Type B pancreatic cell (in vitro differentiated cells): ENCODE measurements at regions not wholly inside any gene's neighbourhood (a gene's known extent, or its start where the extent isn't known, plus 50 kb on each side); places are given as distances from the start of the nearest gene placed in this dataset.
A peak's percentile ranks its signal among the peaks of the same experiment; 100 is the strongest.

ENCODE experiments used
- DNase-seq: peaks from one replicate; pipeline ENCODE4 v3.0.0; 2021; ENCODE audit warnings: mixed read lengths; ENCODE audit not compliant: unreplicated experiment; ENCODE audit errors: extremely low spot score
- H3K27ac Mint-ChIP-seq: 2 replicates; pipeline ENCODE4 v1.8.0; 2021; ENCODE audit warnings: mild to moderate bottlenecking, mixed read lengths
- H3K27me3 Mint-ChIP-seq: 2 replicates; pipeline ENCODE4 v1.8.0; 2021; ENCODE audit warnings: mixed read lengths
- H3K36me3 Mint-ChIP-seq: 2 replicates; pipeline ENCODE4 v1.8.0; 2021; ENCODE audit warnings: mixed read lengths
- H3K4me1 Mint-ChIP-seq: one replicate; pipeline ENCODE4 v1.8.0; 2021; ENCODE audit warnings: mixed read lengths; ENCODE audit not compliant: unreplicated experiment
- H3K4me3 Mint-ChIP-seq: 2 replicates; pipeline ENCODE4 v1.8.0; 2021; ENCODE audit warnings: mild to moderate bottlenecking, mixed read lengths
- H3K9me3 Mint-ChIP-seq: 2 replicates; pipeline ENCODE4 v1.8.0; 2021; ENCODE audit warnings: mixed read lengths
- CTCF ChIP-seq: fragments of 200-600 bp; sonication (generic); conservative IDR thresholded peaks from 2 replicates; pipeline ENCODE4 v1.5.0; 2021; ENCODE audit warnings: antibody characterized with exemption, mild to moderate bottlenecking

DNA sequence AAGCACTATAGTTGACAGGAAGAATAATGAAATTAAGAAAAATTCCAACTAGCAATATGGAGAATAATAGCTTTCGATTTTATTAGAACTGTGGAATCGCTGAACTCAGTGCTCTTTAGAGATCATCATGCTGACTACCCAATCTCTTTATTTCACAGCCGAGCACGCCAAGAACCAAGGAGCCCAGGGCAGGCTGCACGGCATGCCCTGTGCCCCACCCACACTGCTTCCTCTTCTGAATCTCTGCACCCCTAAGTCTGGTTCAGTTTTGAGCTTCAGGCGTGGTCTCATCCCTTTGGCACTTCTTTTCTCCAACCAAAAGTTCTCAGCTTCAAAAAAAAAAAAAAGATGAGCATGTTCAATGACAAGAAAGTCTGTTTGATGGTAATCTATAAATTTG, 92.4 kb upstream of the ZNF800 start:
- DNase-seq = no peak
- no peak for TF ChIP-seq CTCF
- Mint-ChIP-seq H3K4me1 (no peaks in the 10 kb centered on the region), H3K36me3 (no peaks in the 10 kb centered on the region), H3K4me3 (no peak overlapping the region), H3K27ac (no peak overlapping the region), H3K27me3 (no peaks in the 10 kb centered on the region), H3K9me3 (no peaks in the 10 kb centered on the region)

DNA sequence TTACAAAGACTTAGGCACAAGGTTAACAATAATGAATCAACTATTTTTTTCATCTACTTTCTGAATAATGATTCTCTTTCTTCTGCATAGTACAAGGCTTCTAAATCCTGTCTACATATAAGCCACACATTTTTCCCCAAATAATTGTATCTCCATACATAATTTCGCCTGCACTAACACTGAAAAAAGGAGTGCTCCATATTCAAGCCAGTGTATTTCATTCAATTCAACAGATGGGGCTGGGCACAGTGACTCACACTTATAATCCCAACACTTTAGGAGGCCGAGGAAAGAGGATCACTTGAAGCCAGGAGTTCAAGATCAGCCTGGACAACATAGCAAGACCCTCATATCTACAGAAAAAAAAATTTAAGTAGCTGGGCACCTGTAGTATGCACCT, 86.0 kb upstream of the ZNF800 start:
- no peak overlapping the region for H3K4me3 Mint-ChIP-seq
- TF ChIP-seq CTCF = no peak
- no peaks in the 10 kb centered on the region for H3K36me3 Mint-ChIP-seq
- H3K4me1 Mint-ChIP-seq = no peaks in the 10 kb centered on the region
- no peak overlapping the region for H3K27ac Mint-ChIP-seq
- peaks cover 2% of the 10 kb centered on the region for H3K27me3 Mint-ChIP-seq
- DNase-seq = no peak
- H3K9me3 Mint-ChIP-seq = no peaks in the 10 kb centered on the region

GRCh38 chr7:127478024-127478355, 85.5 kb upstream of the ZNF800 start:
- no peak for DNase-seq
- Mint-ChIP-seq H3K27me3 (peaks cover 2% of the 10 kb centered on the region), H3K4me3 (no peak overlapping the region), H3K4me1 (no peaks in the 10 kb centered on the region), H3K27ac (no peak overlapping the region), H3K36me3 (no peaks in the 10 kb centered on the region), H3K9me3 (no peaks in the 10 kb centered on the region)
- peak; percentile 51 for TF ChIP-seq CTCF

DNA sequence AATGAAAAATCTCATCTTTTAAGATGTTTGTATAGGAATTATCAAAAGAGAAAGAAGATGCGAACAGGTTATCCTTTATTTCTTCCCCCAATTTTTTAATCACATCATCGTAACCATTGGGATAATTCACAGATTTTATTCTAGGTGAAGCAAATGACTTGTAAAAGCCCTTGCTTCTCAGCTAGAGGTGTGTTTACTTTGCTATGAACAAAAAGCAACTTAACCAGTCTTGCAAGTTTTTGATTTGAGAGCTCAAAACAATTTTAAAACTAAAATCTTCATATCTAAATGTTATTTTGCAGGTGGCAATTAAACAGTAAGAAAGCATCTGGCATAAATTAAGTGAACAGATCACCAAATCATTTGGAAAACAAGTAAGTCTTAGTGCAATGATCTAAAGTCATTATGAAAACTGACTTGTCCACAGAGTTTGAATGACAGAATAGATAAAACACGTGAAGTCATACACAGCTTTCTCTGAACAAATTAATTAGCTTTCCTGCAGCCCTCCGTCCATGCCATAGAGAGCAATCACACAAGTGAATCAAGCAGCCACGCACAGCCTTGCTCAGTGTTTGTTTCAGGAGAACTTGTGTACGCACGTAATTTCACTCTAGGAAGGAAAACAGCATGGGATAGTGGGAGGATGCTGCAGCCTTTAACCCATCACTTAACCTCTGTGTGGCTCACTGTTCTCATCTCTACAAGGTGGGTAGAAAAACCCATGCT, 85.0 kb upstream of the ZNF800 start:
- Mint-ChIP-seq H3K36me3 (no peaks in the 10 kb centered on the region), H3K4me3 (no peak overlapping the region), H3K27ac (no peak overlapping the region), H3K27me3 (peaks cover 2% of the 10 kb centered on the region), H3K9me3 (no peaks in the 10 kb centered on the region), H3K4me1 (no peaks in the 10 kb centered on the region)
- no peak for DNase-seq
- no peak for TF ChIP-seq CTCF

DNA sequence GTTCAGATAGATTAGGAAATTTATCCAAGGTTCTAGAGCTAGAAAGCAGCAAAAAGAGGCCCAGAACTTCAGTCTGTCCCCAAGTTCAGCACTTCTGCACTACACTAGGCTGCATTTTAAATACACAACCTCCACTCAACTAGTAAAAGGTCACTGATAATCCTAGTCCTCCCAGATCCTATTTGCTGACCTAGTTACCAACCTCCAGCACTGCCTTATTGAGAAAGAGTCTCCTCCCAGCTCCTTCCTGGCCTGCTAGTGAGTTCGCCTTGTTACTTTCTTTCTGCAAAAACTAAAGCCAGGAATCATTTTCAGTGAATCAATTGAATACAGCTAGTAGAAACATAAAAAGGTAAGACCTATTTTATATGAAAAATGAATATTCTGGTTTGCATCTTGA, 84.1 kb upstream of the ZNF800 start:
- H3K27ac Mint-ChIP-seq = no peak overlapping the region
- DNase-seq = no peak
- H3K4me1 Mint-ChIP-seq = no peaks in the 10 kb centered on the region
- H3K4me3 Mint-ChIP-seq = no peak overlapping the region
- H3K36me3 Mint-ChIP-seq = no peaks in the 10 kb centered on the region
- H3K9me3 Mint-ChIP-seq = no peaks in the 10 kb centered on the region
- peaks cover 2% of the 10 kb centered on the region for H3K27me3 Mint-ChIP-seq
- no peak for TF ChIP-seq CTCF

GRCh38 chr7:127474457-127474856, 81.9 kb upstream of the ZNF800 start:
- TF ChIP-seq CTCF = no peak
- Mint-ChIP-seq H3K27me3 (peaks cover 5% of the 10 kb centered on the region), H3K36me3 (no peaks in the 10 kb centered on the region), H3K9me3 (no peaks in the 10 kb centered on the region), H3K4me1 (no peaks in the 10 kb centered on the region), H3K4me3 (no peak overlapping the region), H3K27ac (no peak overlapping the region)
- DNase-seq = no peak
